LoVo (cell line): ENCODE measurements at regions not wholly inside any gene's neighbourhood (a gene's known extent, or its start where the extent isn't known, plus 50 kb on each side); places are given as distances from the start of the nearest gene placed in this dataset.
A peak's percentile ranks its signal among the peaks of the same experiment; 100 is the strongest.

Experiments
- DNase-seq: peaks from one replicate; pipeline ENCODE4 v3.0.0-alpha.2; 2016; ENCODE audit warnings: low spot score

DNA sequence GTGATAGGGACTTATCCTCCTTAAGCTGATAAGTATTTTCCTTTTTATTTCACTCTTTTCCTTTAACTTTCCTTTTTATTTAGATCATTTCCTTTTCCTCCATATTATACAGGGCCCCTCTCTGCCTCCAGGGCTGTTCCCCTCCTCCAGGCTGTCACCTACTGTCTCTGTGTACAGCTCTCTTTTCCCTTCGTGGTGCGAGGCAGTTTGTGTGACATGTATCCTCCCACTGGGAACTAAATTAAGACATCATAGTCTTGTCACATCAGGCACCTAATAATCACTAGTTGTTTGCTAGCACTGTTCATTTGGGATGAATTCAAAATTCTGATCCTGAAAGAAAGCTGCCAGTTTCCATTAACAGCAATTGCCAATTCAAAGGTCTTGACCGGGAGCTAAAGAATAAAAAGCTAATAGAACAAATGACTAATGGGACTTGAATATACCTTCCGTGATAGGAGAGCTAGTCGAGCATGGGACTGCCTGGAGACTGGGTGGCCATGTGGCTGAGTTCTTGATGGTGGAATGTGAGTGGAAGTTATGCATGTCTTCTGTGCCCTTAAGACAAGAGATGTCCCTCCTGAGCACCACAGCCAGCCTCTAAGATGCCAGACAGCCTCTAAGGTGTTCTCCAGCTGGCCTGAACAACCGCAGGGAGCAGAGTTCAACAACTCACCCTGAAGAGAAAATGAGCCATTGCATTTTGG is 77.7 kb upstream of the LRRC55 start:
- no peak for DNase-seq

DNA sequence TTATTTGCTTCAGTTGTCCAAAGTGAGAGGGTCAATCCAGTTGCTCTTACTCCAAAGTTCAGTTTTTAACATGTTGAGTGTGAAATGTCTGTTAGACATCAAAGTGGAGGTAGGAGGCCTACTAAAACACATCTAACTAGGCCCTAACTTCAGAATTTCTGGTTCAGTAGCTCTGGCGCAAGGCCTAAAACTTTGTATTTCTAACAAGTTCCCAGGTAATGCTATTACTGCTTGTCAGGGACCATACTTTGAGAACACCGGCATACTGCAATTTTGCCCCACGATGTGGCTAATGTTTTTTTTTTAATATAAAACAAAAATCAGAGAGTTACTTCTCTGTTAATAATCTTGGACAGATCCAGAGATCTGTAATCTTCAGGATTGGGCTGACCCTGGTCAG is 72.4 kb upstream of the LRRC55 start:
- DNase-seq: no peak

DNA sequence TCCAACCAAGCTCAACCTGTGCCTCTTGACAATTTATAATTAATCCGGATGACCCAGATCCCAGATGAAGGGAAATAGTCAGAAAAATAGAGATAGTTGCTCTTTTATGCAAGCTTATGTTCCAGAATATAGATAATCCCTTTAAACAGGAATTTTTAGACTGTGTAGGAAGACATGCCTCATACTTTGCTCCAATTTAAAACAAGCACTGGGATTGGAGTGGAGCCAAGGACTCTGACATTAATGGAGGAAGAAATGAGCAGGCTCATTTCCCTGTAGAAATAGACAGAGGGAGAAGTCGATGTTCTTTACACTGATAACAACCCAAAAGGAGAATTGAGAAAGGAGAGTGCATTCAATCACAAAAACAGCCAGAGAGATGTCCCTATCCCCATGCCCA is 70.1 kb upstream of the LRRC55 start:
- DNase-seq: no peak

DNA sequence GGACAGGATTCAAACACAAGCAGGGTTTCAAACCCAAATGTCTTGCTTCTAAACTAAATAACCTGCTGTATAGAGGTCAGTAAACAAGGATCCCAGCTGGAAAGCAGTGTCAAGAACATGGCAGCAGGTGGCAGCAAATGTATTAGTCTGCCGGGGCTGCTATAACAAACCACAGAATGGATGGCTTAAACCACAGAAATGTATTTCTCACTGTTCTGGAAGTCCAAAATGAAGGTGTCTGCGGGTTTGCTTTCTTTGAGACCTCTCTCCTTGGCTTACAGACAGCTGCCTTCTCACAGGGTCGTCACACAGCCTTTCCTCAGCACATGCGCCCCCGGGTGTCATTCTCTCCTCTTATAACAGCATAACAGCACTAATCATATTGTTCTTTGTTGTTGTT is 65.1 kb upstream of the LRRC55 start:
- peak; percentile 61 for DNase-seq

DNA sequence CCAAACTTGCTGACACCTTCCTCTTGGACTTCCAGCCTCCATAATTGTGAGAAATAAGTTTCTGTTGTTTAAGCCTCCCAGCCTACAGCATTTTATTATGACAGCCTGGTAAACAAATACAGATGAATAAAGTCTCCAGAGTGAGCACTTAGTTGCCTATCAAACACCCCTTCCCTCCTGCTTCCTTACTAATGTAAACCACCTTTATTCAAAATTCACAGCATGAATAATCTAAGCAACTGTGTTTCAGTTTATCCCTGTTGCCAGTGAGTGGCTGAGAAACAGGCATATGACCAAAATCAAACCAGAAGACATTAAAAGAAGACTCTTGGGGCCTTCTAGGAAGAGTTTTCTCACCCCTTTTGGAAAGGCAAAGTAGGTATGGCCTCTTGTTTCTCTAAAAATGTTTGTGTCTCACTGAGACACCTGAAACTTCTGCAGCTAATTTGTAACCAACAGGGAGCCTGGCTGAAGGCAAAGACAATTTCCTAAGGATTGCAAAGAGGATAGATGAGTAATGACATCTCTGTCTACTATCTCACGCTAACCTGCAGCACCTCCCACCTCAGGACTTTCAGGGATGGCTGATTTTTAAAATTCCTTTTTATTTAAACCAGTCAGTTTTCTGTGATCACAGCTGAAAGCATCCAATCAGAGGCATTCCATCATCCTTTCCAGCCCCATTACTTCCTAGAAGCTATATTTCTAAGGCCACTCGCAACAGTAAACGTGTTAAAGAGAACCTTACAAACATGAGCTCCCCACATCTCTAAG is 61.4 kb upstream of the LRRC55 start:
- DNase-seq: no peak

DNA sequence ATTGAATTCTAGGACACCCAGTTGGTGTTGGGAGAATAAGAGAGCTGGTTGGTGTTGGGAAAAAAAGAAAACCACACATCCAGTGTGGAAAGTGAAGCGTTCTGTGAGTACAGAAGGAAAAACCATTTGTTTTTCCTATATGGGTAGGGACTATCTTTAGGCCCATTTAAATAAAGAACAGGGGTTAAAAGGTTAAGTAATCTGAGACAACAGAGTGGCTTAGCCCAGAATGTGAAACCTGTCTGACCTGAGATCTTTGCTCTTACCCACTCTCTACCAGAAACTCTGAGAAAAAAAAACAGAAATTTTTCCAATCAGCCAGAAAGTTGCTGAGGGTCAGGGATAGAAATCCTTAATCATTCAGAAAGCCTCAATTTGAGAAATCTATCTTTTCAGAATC is 59.8 kb upstream of the LRRC55 start:
- DNase-seq: no peak

DNA sequence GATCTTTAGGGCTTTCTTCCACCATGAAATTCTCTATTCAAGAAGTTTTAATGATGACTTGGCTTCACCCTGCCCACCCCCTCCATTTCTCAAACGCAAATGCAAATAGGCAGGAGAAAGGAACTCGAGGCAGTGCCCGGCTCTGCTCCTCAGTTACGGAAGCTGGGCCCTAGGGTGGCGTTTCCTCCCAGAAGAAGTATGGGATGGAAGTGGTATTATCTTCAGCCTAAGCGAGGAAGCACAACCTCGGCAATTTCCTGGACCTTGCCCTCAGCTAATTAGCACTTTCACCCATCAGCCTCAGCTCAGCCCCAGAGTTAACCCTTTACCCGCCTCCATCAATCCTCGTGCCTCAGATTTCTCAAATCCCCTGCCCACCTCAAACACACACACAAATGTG is 58.2 kb upstream of the LRRC55 start:
- no peak for DNase-seq

DNA sequence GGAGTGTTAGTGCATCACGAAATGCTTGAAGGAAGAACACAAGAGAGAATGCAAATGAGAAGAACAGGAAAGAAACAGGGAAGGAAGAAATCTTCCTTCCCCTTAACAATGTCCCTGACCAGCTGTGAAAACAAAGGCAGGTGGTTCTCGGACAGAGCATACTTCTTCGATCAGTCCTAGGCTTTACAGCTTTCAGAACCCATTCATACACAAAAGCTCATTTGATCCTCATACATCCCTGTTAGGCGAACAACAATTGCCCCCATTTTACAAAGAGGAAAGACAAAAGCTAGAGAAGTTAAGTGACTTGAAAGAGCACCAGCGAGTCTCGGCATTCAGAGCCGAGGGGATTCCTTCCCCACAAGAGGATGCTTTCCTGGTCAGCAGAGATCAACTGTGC is 57.2 kb upstream of the LRRC55 start:
- no peak for DNase-seq

DNA sequence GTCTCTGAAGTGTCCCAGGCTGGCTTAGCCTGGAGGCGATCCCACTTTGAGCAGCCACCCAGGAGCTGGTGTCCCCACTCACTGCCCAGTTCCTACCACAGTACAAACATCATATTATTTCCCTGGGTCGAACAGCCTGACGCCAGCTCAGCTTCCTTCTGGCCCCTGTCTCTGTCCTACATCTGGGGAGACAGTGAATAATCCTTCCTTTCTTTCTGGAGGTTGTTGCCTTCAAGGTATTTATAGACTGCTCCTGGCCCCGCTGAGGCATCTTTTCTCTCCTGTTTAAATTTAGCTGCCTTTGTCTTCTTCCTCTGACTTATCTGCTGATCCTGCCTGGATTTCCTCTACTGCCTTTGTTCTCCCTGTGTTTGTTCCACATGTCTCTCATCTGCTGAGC is 56.8 kb upstream of the LRRC55 start:
- no peak for DNase-seq

DNA sequence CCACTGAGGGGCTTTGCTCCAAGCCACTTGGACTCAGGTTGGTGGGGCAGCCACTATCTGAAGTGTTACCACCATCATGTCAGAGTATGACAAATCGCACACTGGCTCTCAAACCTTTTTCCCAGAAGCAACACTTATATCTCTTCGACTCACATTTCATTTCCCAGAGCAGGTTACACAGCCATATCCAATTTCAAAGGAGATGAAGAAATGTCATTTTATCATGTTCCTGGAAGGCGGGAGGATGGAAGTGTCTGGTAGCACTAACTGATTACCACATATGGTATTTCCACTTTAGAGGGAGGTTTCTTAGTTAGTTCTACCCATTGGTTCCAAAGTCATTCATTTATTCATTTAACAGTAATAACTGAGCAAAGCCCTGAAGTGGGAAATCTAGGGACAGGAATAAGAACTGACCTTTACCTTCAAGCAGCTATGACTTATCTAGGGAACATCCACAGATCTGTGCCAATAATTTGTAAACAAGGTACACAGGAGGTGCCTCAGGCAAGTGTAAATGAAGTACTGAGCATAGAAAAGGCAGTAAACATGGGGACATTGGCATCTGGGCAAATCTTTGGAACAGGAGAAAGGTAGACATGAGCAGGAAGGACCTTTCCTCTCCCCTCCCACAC is 54.9 kb upstream of the LRRC55 start:
- DNase-seq: no peak

DNA sequence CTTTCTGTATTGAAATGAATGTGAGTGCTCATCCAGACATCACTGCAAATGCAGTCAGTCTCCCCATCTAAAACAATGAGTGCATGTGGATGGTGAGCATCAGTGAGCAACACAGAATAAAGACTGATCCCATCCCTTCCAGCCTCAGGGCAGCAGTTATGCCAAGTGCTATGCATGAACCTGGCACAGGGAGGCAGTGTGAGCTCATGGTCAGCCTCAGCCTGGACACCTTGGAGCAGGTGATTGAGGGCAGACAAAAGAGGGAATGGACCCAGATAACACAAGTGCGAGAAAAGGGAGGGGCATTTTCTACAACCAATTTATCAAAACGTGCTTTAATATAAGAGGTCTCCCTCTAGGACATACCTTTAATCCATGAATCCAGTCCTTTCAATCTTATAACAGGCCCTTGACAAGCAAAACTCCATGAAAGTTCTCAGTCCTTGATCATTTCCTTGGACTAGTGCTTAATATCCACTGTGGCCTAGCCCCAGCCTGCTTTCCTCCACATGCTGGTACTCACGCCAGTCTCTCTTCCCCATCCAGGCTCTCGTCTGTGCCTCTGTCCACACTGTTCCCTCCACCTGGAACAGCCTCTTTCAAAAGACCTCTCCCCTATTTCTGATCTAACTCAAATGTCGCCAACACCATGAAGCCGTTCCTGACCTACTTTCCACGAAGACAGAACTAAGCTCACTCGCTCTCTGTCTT is 50.5 kb upstream of the LRRC55 start:
- no peak for DNase-seq
